ENCODE measurements at regions not wholly inside any gene's neighbourhood (a gene's known extent, or its start where the extent isn't known, plus 50 kb on each side); places are given as distances from the start of the nearest gene placed in this dataset.
"Not testable (repeated sequence)": the region's sequence is repeated elsewhere in the genome, so short reads cannot be mapped to it uniquely, and the experiment has no call there.

- no peaks in the 10 kb centered on the region for H3K79me2 ChIP-seq (ENCODE audit: insufficient read depth, low read length)
- TF ChIP-seq CTCF (IDR thresholded peaks at IDR 0.05; ENCODE audit: insufficient read depth, low read length, poor library complexity, severe bottlenecking) (no peak), EZH2phosphoT487 (conservative IDR thresholded peaks at IDR 0.05; ENCODE audit: low read length) (no peak)
- no peaks in the 10 kb centered on the region for H3K27me3 ChIP-seq (ENCODE audit: low read length)
- no peaks in the 10 kb centered on the region for H3K36me3 ChIP-seq (ENCODE audit: low read length)
- H2AFZ ChIP-seq (ENCODE audit: low read depth, low read length, severe bottlenecking), result no peak overlapping the region
- no peak overlapping the region for H3K4me3 ChIP-seq (ENCODE audit: insufficient read depth, low read length, poor library complexity, severe bottlenecking)
- no peak overlapping the region for H3K9ac ChIP-seq (ENCODE audit: low read length)
- H3K9me3 ChIP-seq (ENCODE audit: insufficient read depth, low read length), result no peaks in the 10 kb centered on the region
- no peaks in the 10 kb centered on the region for H3F3A ChIP-seq (ENCODE audit: insufficient read depth)
- no peaks in the 10 kb centered on the region for H3K9me2 ChIP-seq (replicated peaks; ENCODE audit: insufficient read depth, low read length)
- no peak overlapping the region for H3K27ac ChIP-seq (ENCODE audit: low read depth, low read length)
- H3K4me2 ChIP-seq (ENCODE audit: low read depth, low read length, poor library complexity, severe bottlenecking), result no peak overlapping the region
- no peaks in the 10 kb centered on the region for H4K20me1 ChIP-seq (ENCODE audit: low read depth, low read length)
Measured at GRCh38 chr2:65931056-65931455, 498.7 kb upstream of the SPRED2 start.

- Histone ChIP-seq H3K9me2 (replicated peaks; ENCODE audit: insufficient read depth, low read length) (no peaks in the 10 kb centered on the region), H2AFZ (ENCODE audit: low read depth, low read length, severe bottlenecking) (no peak overlapping the region), H3K9ac (ENCODE audit: low read length) (no peak overlapping the region), H3K36me3 (ENCODE audit: low read length) (no peaks in the 10 kb centered on the region), H3K9me3 (ENCODE audit: insufficient read depth, low read length) (no peaks in the 10 kb centered on the region), H3K4me3 (ENCODE audit: insufficient read depth, low read length, poor library complexity, severe bottlenecking) (no peak overlapping the region), H3K27ac (ENCODE audit: low read depth, low read length) (no peak overlapping the region), H3F3A (ENCODE audit: insufficient read depth) (no peaks in the 10 kb centered on the region), H3K27me3 (ENCODE audit: low read length) (no peaks in the 10 kb centered on the region), H3K4me2 (ENCODE audit: low read depth, low read length, poor library complexity, severe bottlenecking) (no peak overlapping the region), H3K79me2 (ENCODE audit: insufficient read depth, low read length) (no peaks in the 10 kb centered on the region), H4K20me1 (ENCODE audit: low read depth, low read length) (no peaks in the 10 kb centered on the region)
- TF ChIP-seq EZH2phosphoT487 (conservative IDR thresholded peaks at IDR 0.05; ENCODE audit: low read length), result no peak
- no peak for TF ChIP-seq CTCF (IDR thresholded peaks at IDR 0.05; ENCODE audit: insufficient read depth, low read length, poor library complexity, severe bottlenecking)
Measured at GRCh38 chr2:65930259-65930658, 497.9 kb upstream of the SPRED2 start.

GRCh38 chr2:65929664-65930063 lies 497.3 kb upstream of the SPRED2 start:
- not testable (repeated sequence) for H4K20me1 ChIP-seq (ENCODE audit: low read depth, low read length); H3F3A ChIP-seq (ENCODE audit: insufficient read depth); H3K9ac ChIP-seq (ENCODE audit: low read length); H3K4me3 ChIP-seq (ENCODE audit: insufficient read depth, low read length, poor library complexity, severe bottlenecking); H3K27me3 ChIP-seq (ENCODE audit: low read length); H3K9me3 ChIP-seq (ENCODE audit: insufficient read depth, low read length); H2AFZ ChIP-seq (ENCODE audit: low read depth, low read length, severe bottlenecking); H3K27ac ChIP-seq (ENCODE audit: low read depth, low read length); H3K9me2 ChIP-seq (replicated peaks; ENCODE audit: insufficient read depth, low read length); H3K79me2 ChIP-seq (ENCODE audit: insufficient read depth, low read length); H3K36me3 ChIP-seq (ENCODE audit: low read length); H3K4me2 ChIP-seq (ENCODE audit: low read depth, low read length, poor library complexity, severe bottlenecking)

GRCh38 chr2:65922794-65923193 lies 490.4 kb upstream of the SPRED2 start:
- H3F3A ChIP-seq (ENCODE audit: insufficient read depth), result no peaks in the 10 kb centered on the region
- H3K4me3 ChIP-seq (ENCODE audit: insufficient read depth, low read length, poor library complexity, severe bottlenecking), result no peak overlapping the region
- H3K9me3 ChIP-seq (ENCODE audit: insufficient read depth, low read length), result no peaks in the 10 kb centered on the region
- H3K4me2 ChIP-seq (ENCODE audit: low read depth, low read length, poor library complexity, severe bottlenecking), result no peak overlapping the region
- no peaks in the 10 kb centered on the region for H3K27me3 ChIP-seq (ENCODE audit: low read length)
- no peaks in the 10 kb centered on the region for H3K9me2 ChIP-seq (replicated peaks; ENCODE audit: insufficient read depth, low read length)
- no peak overlapping the region for H2AFZ ChIP-seq (ENCODE audit: low read depth, low read length, severe bottlenecking)
- TF ChIP-seq EZH2phosphoT487 (conservative IDR thresholded peaks at IDR 0.05; ENCODE audit: low read length) (no peak), CTCF (IDR thresholded peaks at IDR 0.05; ENCODE audit: insufficient read depth, low read length, poor library complexity, severe bottlenecking) (no peak)
- no peaks in the 10 kb centered on the region for H4K20me1 ChIP-seq (ENCODE audit: low read depth, low read length)
- H3K79me2 ChIP-seq (ENCODE audit: insufficient read depth, low read length), result no peaks in the 10 kb centered on the region
- no peak overlapping the region for H3K9ac ChIP-seq (ENCODE audit: low read length)
- H3K36me3 ChIP-seq (ENCODE audit: low read length), result no peaks in the 10 kb centered on the region
- H3K27ac ChIP-seq (ENCODE audit: low read depth, low read length), result no peak overlapping the region
